Endothelial cell of umbilical vein (primary cell): ENCODE measurements at regions not wholly inside any gene's neighbourhood (a gene's known extent, or its start where the extent isn't known, plus 50 kb on each side); places are given as distances from the start of the nearest gene placed in this dataset.

Experiments
- BruUV-seq: library from RNA; stranded (reverse); fragments of 400-500 nt; replicated peaks from 2 replicates; lab custom pipeline; 2021; lab: Mats Ljungman, UMichigan
- CTCF ChIA-PET: fragments of 300-600, 350-600 bp; sonication (Branson Sonifier 250); formaldehyde crosslinking; loops from one replicate; lab custom pipeline; 2021; ENCODE audit warnings: antibody characterized with exemption, inconsistent platforms; lab: Charles Lee
- POLR2A ChIA-PET: fragments of 300-600, 350-600 bp; sonication (Branson Sonifier 250); formaldehyde crosslinking; loops from one replicate; lab custom pipeline; 2021; ENCODE audit warnings: antibody characterized with exemption, inconsistent platforms; lab: Charles Lee
- DNase-seq: peaks from one replicate; pipeline ENCODE4 v3.0.0-alpha.2; 2011; ENCODE audit warnings: low read depth, low spot score
- FAIRE-seq: peaks from 2 replicates; lab custom pipeline; 2011; peaks lifted over from hg19 to GRCh38; lab: Jason Lieb, UNC
- H2AFZ ChIP-seq: 2 replicates; pipeline ENCODE4 v1.6.0; 2012; ENCODE audit warnings: low read depth, low read length, control low read depth, inconsistent platforms
- H3K27ac ChIP-seq: 2 replicates; pipeline ENCODE4 v1.5.1; 2011; ENCODE audit warnings: low read depth, mild to moderate bottlenecking, control low read depth, low read length, moderate library complexity; ENCODE audit not compliant: insufficient read depth
- H3K27me3 ChIP-seq, 2 experiments: 2 replicates each; pipeline versions ENCODE4 v1.6.0 to v1.6.1; 2011; ENCODE audit warnings: low read length in 2 of 2, mixed read lengths in 1 of 2; ENCODE audit not compliant: control insufficient read depth in 2 of 2, insufficient read depth in 2 of 2
- H3K36me3 ChIP-seq, 2 experiments: 2 replicates in 1 of 2; 3 replicates in 1 of 2; pipeline ENCODE4 v1.5.1; 2011; ENCODE audit warnings: low read length in 2 of 2, mild to moderate bottlenecking in 1 of 2, moderate library complexity in 1 of 2; ENCODE audit not compliant: control insufficient read depth in 2 of 2, insufficient read depth in 2 of 2; ENCODE audit errors: extremely low read depth in 1 of 2
- H3K4me1 ChIP-seq: 3 replicates; pipeline ENCODE4 v1.5.1; 2011; ENCODE audit warnings: mild to moderate bottlenecking, low read length; ENCODE audit not compliant: control insufficient read depth, insufficient read depth; ENCODE audit errors: extremely low read depth
- H3K4me2 ChIP-seq: 2 replicates; pipeline ENCODE4 v1.6.1; 2011; ENCODE audit warnings: low read length, control low read depth, mixed read lengths; ENCODE audit not compliant: insufficient read depth
- H3K4me3 ChIP-seq, 3 experiments: fragments of 200-600 bp in 1 of 3; sonication (generic), shearing (Covaris generic) in 1 of 3; replicated peaks in 1 of 3; 2 replicates each; pipeline ENCODE4 v1.5.1; 2011 to 2016; ENCODE audit warnings: control low read depth in 3 of 3, low read length in 3 of 3, mild to moderate bottlenecking in 2 of 3, inconsistent platforms in 1 of 3, low read depth in 1 of 3, moderate library complexity in 1 of 3; ENCODE audit not compliant: insufficient read depth in 1 of 3
- H3K79me2 ChIP-seq: 2 replicates; pipeline ENCODE4 v1.6.0; 2012; ENCODE audit warnings: low read length, inconsistent platforms; ENCODE audit not compliant: control insufficient read depth, insufficient read depth
- H3K9ac ChIP-seq: replicated peaks from 2 replicates; pipeline ENCODE3; 2011; ENCODE audit warnings: low read length, control low read depth; ENCODE audit not compliant: insufficient read depth; ENCODE audit errors: extremely low read depth
- H3K9me1 ChIP-seq: replicated peaks from 3 replicates; pipeline ENCODE4 v1.6.0; 2011; ENCODE audit warnings: mild to moderate bottlenecking, low read length; ENCODE audit not compliant: control insufficient read depth, insufficient read depth; ENCODE audit errors: extremely low read depth
- H3K9me3 ChIP-seq: replicated peaks from 2 replicates; pipeline ENCODE4 v1.5.1; 2012; ENCODE audit warnings: low read length, inconsistent platforms; ENCODE audit not compliant: control insufficient read depth, insufficient read depth
- H4K20me1 ChIP-seq: replicated peaks from 2 replicates; pipeline ENCODE3; 2011; ENCODE audit warnings: mild to moderate bottlenecking, low read length; ENCODE audit not compliant: control insufficient read depth, insufficient read depth; ENCODE audit errors: extremely low read depth
- CTCF ChIP-seq, 2 donors: IDR thresholded peaks; 1 replicate in 1 of 2; 2 replicates in 1 of 2; pipeline ENCODE4 v1.5.1; 2011; ENCODE audit warnings: low read length in 2 of 2, mild to moderate bottlenecking in 2 of 2, moderate library complexity in 2 of 2, control low read depth in 1 of 2, inconsistent platforms in 1 of 2, low read depth in 1 of 2; ENCODE audit not compliant: insufficient read depth in 1 of 2; ENCODE audit errors: extremely low read depth in 1 of 2
- EZH2 ChIP-seq: IDR thresholded peaks from 2 replicates; pipeline ENCODE4 v1.6.1; 2012; ENCODE audit warnings: borderline replicate concordance, low read depth, mild to moderate bottlenecking, moderate library complexity, low read length, inconsistent platforms; ENCODE audit not compliant: severe bottlenecking
- FOS ChIP-seq: IDR thresholded peaks from 2 replicates; pipeline ENCODE4 v1.6.1; 2011; ENCODE audit warnings: mild to moderate bottlenecking, low read length, moderate library complexity, borderline replicate concordance; ENCODE audit not compliant: insufficient read depth
- GATA2 ChIP-seq: IDR thresholded peaks from 2 replicates; pipeline ENCODE4 v1.7.0; 2011; ENCODE audit warnings: low read depth, mild to moderate bottlenecking, moderate library complexity, mixed read lengths, low read length; ENCODE audit not compliant: insufficient read length, insufficient read depth
- JUN ChIP-seq: IDR thresholded peaks from 2 replicates; pipeline ENCODE4 v1.6.1; 2011; ENCODE audit warnings: borderline replicate concordance, low read depth; ENCODE audit not compliant: insufficient read length, insufficient read depth
- MAX ChIP-seq: IDR thresholded peaks from 2 replicates; pipeline ENCODE4 v1.6.1; 2011; ENCODE audit not compliant: insufficient read depth, insufficient read length
- MYC ChIP-seq: IDR thresholded peaks from one replicate; pipeline ENCODE4 v1.6.1; 2011; ENCODE audit warnings: mild to moderate bottlenecking, low read depth, low read length
- POLR2A ChIP-seq: IDR thresholded peaks from 2 replicates; pipeline ENCODE4 v1.6.1; 2012; ENCODE audit warnings: low read depth, mild to moderate bottlenecking, control low read depth, low read length
- POLR2AphosphoS5 ChIP-seq: IDR thresholded peaks from 2 replicates; pipeline ENCODE4 v1.6.1; 2012; ENCODE audit warnings: low read depth, mild to moderate bottlenecking, control low read depth, low read length, moderate library complexity; ENCODE audit not compliant: insufficient read depth
- dilution Hi-C: fragments of 300-500 bp; cut with MboI; formaldehyde crosslinking; loops from one replicate; pipeline ENCODE4 v1.15.0; 2019; ENCODE audit warnings: low sequenced_read_pairs; ENCODE audit not compliant: extremely low pct_ligation_motif_present
- intact Hi-C: fragments of 100-400 bp; cut with micrococcal nuclease; formaldehyde crosslinking; loops from one replicate; pipeline ENCODE4 v1.10.0; 2022

GRCh38 chr7:159212226-159212625 is 67.6 kb upstream of the VIPR2 start:
- no peak overlapping the region for H3K4me2 ChIP-seq
- ChIA-PET POLR2A (no interaction called here), CTCF (no interaction called here)
- no peaks in the 10 kb centered on the region for H3K36me3 ChIP-seq
- H3K9me3 ChIP-seq = peaks cover 2% of the 10 kb centered on the region
- no peak for TF ChIP-seq JUN
- no peak for TF ChIP-seq MAX
- TF ChIP-seq POLR2AphosphoS5 = no peak
- no peak for DNase-seq
- H2AFZ ChIP-seq = no peak overlapping the region
- H3K9ac ChIP-seq = no peak overlapping the region
- intact Hi-C loops = no loop called here
- no peaks in the 10 kb centered on the region for H3K27me3 ChIP-seq
- BruUV-seq = no TSS peak
- FAIRE-seq = no peak
- no peaks in the 10 kb centered on the region for H3K79me2 ChIP-seq
- H4K20me1 ChIP-seq = no peaks in the 10 kb centered on the region
- H3K9me1 ChIP-seq = no peaks in the 10 kb centered on the region
- dilution Hi-C loops = no loop called here
- H3K27ac ChIP-seq = no peak overlapping the region
- H3K4me1 ChIP-seq = no peaks in the 10 kb centered on the region
- no peak overlapping the region for H3K4me3 ChIP-seq

DNA sequence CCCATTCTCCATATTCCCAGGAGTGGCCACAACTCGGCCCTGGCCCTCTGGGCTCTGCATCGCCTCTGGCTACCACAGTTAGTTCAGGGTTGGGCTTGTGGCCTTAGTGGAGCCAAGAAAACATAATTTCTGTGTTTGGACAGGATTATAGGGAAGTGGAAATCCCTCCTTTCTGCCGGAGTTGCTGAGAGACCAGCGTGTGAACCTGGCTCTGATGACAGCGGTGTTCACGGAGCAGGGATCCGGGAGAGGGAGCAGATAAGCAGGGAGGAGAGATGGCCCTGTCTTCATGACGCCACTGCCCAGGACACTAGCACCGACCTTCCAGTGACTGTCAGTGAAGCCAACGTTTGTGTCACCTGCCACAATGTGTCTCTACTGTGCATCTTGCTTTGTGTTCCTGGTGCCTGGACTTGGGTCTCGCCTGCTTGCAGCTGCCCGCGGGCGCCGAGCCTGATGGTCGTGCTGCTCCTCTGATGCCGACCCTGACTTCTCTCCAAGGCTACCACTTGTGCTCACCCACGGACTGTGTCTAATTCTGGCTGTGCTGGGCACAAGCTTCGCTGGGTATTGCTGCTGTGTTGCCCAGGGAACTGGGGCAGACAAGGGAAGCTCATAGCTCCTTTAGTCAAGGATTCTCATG is 67.0 kb upstream of the VIPR2 start:
- H3K9me1 ChIP-seq = no peaks in the 10 kb centered on the region
- H3K79me2 ChIP-seq = no peaks in the 10 kb centered on the region
- TF ChIP-seq GATA2 (no peak), MAX (no peak), CTCF (IDR thresholded peaks at IDR 0.05; ENCODE audit: extremely low read depth in 1 of 2, insufficient read depth in 1 of 2, low read depth in 1 of 2, low read length in 2 of 2) (no peak), EZH2 (no peak), POLR2AphosphoS5 (no peak), MYC (no peak), FOS (no peak), JUN (no peak), POLR2A (no peak)
- H3K4me2 ChIP-seq = no peak overlapping the region
- H3K4me1 ChIP-seq = no peaks in the 10 kb centered on the region
- no peak overlapping the region for H3K4me3 ChIP-seq
- intact Hi-C loops = no loop called here
- no TSS peak for BruUV-seq
- ChIA-PET CTCF (no interaction called here), POLR2A (no interaction called here)
- DNase-seq = no peak
- no peak overlapping the region for H2AFZ ChIP-seq
- no peaks in the 10 kb centered on the region for H4K20me1 ChIP-seq
- dilution Hi-C loops = no loop called here
- peaks cover 2% of the 10 kb centered on the region for H3K9me3 ChIP-seq
- no peak overlapping the region for H3K27ac ChIP-seq
- H3K36me3 ChIP-seq = no peaks in the 10 kb centered on the region
- no peak for FAIRE-seq
- H3K9ac ChIP-seq = no peak overlapping the region
- no peaks in the 10 kb centered on the region for H3K27me3 ChIP-seq
